ENCODE measurements at regions not wholly inside any gene's neighbourhood (a gene's known extent, or its start where the extent isn't known, plus 50 kb on each side); places are given as distances from the start of the nearest gene placed in this dataset.

DNA sequence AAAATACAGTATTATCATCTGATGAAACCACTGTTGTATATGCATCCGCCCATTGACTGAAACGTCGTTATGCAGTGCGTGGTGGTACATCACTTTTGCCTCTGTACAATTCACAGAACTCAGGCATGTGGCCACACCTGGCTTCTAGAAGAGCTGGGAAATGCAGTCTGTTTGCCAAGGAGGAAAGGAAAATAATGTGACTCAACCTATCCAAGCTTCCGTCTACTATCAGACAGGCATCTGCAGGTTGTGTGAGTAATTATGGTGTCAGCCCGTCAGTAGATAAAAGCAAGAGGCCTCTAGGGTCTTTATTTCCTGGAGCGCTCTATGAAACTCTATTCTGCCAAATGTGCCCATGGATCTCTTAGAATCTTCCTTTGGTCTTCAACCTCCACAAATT lies 111.6 kb downstream of the BBS10 start:
- Histone ChIP-seq H3K36me3 (ENCODE audit: control insufficient read depth, insufficient read depth, low read length) (no peaks in the 10 kb centered on the region), H3K4me3 (ENCODE audit: low read depth, low read length) (no peak overlapping the region), H3K27me3 (ENCODE audit: control insufficient read depth, insufficient read depth, low read length) (no peaks in the 10 kb centered on the region)
- ChIA-PET POLR2A (no interaction called here), CTCF (no interaction called here)
- TF ChIP-seq, protein P1, sequence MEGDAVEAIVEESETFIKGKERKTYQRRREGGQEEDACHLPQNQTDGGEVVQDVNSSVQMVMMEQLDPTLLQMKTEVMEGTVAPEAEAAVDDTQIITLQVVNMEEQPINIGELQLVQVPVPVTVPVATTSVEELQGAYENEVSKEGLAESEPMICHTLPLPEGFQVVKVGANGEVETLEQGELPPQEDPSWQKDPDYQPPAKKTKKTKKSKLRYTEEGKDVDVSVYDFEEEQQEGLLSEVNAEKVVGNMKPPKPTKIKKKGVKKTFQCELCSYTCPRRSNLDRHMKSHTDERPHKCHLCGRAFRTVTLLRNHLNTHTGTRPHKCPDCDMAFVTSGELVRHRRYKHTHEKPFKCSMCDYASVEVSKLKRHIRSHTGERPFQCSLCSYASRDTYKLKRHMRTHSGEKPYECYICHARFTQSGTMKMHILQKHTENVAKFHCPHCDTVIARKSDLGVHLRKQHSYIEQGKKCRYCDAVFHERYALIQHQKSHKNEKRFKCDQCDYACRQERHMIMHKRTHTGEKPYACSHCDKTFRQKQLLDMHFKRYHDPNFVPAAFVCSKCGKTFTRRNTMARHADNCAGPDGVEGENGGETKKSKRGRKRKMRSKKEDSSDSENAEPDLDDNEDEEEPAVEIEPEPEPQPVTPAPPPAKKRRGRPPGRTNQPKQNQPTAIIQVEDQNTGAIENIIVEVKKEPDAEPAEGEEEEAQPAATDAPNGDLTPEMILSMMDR (IDR thresholded peaks at IDR 0.05; ENCODE audit: insufficient read depth, low read depth, low read length): no peak
- no peak for DNase-seq (ENCODE audit: low read depth)

- TF ChIP-seq, protein P1 (IDR thresholded peaks at IDR 0.05; ENCODE audit: insufficient read depth, low read depth, low read length): no peak
- Histone ChIP-seq H3K27me3 (ENCODE audit: control insufficient read depth, insufficient read depth, low read length) (no peaks in the 10 kb centered on the region), H3K36me3 (ENCODE audit: control insufficient read depth, insufficient read depth, low read length) (no peaks in the 10 kb centered on the region), H3K4me3 (ENCODE audit: low read depth, low read length) (no peak overlapping the region)
- ChIA-PET POLR2A (no interaction called here), CTCF (no interaction called here)
- no peak for DNase-seq (ENCODE audit: low read depth)
These were observed 113.5 kb downstream of the BBS10 start for GRCh38 chr12:76234741-76235140.

GRCh38 chr12:76232013-76232412 lies 116.2 kb downstream of the BBS10 start:
- ChIA-PET POLR2A (no interaction called here), CTCF (no interaction called here)
- H3K36me3 ChIP-seq (ENCODE audit: control insufficient read depth, insufficient read depth, low read length): no peaks in the 10 kb centered on the region
- TF ChIP-seq, protein P1 (IDR thresholded peaks at IDR 0.05; ENCODE audit: insufficient read depth, low read depth, low read length): no peak
- no peak overlapping the region for H3K4me3 ChIP-seq (ENCODE audit: low read depth, low read length)
- no peak for DNase-seq (ENCODE audit: low read depth)
- no peaks in the 10 kb centered on the region for H3K27me3 ChIP-seq (ENCODE audit: control insufficient read depth, insufficient read depth, low read length)

DNA sequence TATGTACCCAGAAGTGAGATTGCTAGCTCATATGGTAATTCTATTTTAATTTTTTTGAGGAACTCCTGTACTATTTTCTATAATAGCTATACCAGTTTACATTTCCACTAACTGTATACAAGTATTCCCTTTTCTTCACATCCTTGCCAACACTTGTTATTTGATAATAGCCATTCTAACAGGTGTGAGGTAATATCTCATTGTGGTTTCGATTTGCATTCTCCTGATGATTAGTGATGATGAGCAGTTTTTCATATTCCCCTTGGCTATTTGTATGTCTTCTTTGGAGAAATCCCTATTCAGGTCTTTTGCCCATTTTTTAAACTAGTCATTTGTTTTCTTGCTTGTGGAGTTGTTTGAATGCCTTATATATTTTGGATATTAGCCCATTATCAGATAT lies 121.3 kb downstream of the BBS10 start:
- CTCF ChIA-PET: no interaction called here
- DNase-seq (ENCODE audit: low read depth): no peak
- H3K27me3 ChIP-seq (ENCODE audit: control insufficient read depth, insufficient read depth, low read length): no peaks in the 10 kb centered on the region
- TF ChIP-seq, protein P1 (IDR thresholded peaks at IDR 0.05; ENCODE audit: insufficient read depth, low read depth, low read length): no peak
- H3K4me3 ChIP-seq (ENCODE audit: low read depth, low read length): no peak overlapping the region
- POLR2A ChIA-PET: no interaction called here
- no peaks in the 10 kb centered on the region for H3K36me3 ChIP-seq (ENCODE audit: control insufficient read depth, insufficient read depth, low read length)

GRCh38 chr12:76226397-76226796 lies 121.8 kb downstream of the BBS10 start:
- Histone ChIP-seq H3K27me3 (ENCODE audit: control insufficient read depth, insufficient read depth, low read length) (no peaks in the 10 kb centered on the region), H3K4me3 (ENCODE audit: low read depth, low read length) (no peak overlapping the region), H3K36me3 (ENCODE audit: control insufficient read depth, insufficient read depth, low read length) (no peaks in the 10 kb centered on the region)
- ChIA-PET POLR2A (no interaction called here), CTCF (interaction anchor here (0.6 kb wide), 1 partner anchor 568 kb away, joined by 3 read pairs; no protein-coding TSS in a partner anchor)
- DNase-seq (ENCODE audit: low read depth): no peak
- TF ChIP-seq, protein P1 (IDR thresholded peaks at IDR 0.05; ENCODE audit: insufficient read depth, low read depth, low read length): no peak

Measured in BJ (cell line).